Trophoblast cell (in vitro differentiated cells and primary cell): ENCODE measurements at regions not wholly inside any gene's neighbourhood (a gene's known extent, or its start where the extent isn't known, plus 50 kb on each side); places are given as distances from the start of the nearest gene placed in this dataset.

Experiments
- DNase-seq, 2 donors: peaks; one replicate each; pipeline ENCODE4 v3.0.0-alpha.2; 2016
- H2AFZ ChIP-seq: 2 replicates; pipeline ENCODE4 v1.6.1; 2013; ENCODE audit warnings: low read length, moderate library complexity, mild to moderate bottlenecking; ENCODE audit not compliant: insufficient read depth, poor library complexity
- H2AK5ac ChIP-seq: 2 replicates; pipeline ENCODE4 v1.6.1; 2013; ENCODE audit warnings: mild to moderate bottlenecking, low read length
- H2BK120ac ChIP-seq: 2 replicates; pipeline ENCODE4 v1.6.1; 2013; ENCODE audit warnings: low read length, mild to moderate bottlenecking, moderate library complexity; ENCODE audit not compliant: insufficient read depth, poor library complexity
- H2BK12ac ChIP-seq: 2 replicates; pipeline ENCODE4 v1.6.1; 2013; ENCODE audit warnings: mild to moderate bottlenecking, low read length, moderate library complexity
- H2BK5ac ChIP-seq: 2 replicates; pipeline ENCODE4 v1.6.1; 2013; ENCODE audit warnings: low read length, low read depth, moderate library complexity, mild to moderate bottlenecking; ENCODE audit not compliant: poor library complexity
- H3K14ac ChIP-seq: 2 replicates; pipeline ENCODE4 v1.6.1; 2013; ENCODE audit warnings: mild to moderate bottlenecking, low read length
- H3K18ac ChIP-seq: 2 replicates; pipeline ENCODE4 v1.6.1; 2013; ENCODE audit warnings: mild to moderate bottlenecking, low read length
- H3K23ac ChIP-seq: 2 replicates; pipeline ENCODE4 v1.6.1; 2013; ENCODE audit warnings: low read length
- H3K27ac ChIP-seq: 2 replicates; pipeline ENCODE4 v1.5.1; 2013; ENCODE audit warnings: low read depth, mild to moderate bottlenecking, inconsistent platforms, low read length, moderate library complexity
- H3K27me3 ChIP-seq: 2 replicates; pipeline ENCODE4 v1.6.1; 2013; ENCODE audit warnings: inconsistent platforms, mild to moderate bottlenecking, low read length, moderate library complexity; ENCODE audit not compliant: insufficient read depth
- H3K36me3 ChIP-seq, 2 experiments: 1 replicate in 1 of 2; 2 replicates in 1 of 2; pipeline ENCODE4 v1.6.1; 2013; ENCODE audit warnings: low read length in 2 of 2, mild to moderate bottlenecking in 2 of 2, moderate library complexity in 1 of 2; ENCODE audit not compliant: insufficient read depth in 2 of 2, control insufficient read depth in 1 of 2
- H3K4ac ChIP-seq: 2 replicates; pipeline ENCODE4 v1.6.1; 2013; ENCODE audit warnings: low read depth, mild to moderate bottlenecking, low read length, moderate library complexity
- H3K4me1 ChIP-seq, 2 experiments: 1 replicate in 1 of 2; 2 replicates in 1 of 2; pipeline ENCODE4 v1.6.1; 2013; ENCODE audit warnings: low read length in 2 of 2, mild to moderate bottlenecking in 2 of 2, moderate library complexity in 1 of 2; ENCODE audit not compliant: insufficient read depth in 2 of 2, control insufficient read depth in 1 of 2
- H3K4me2 ChIP-seq: 2 replicates; pipeline ENCODE4 v1.6.1; 2013; ENCODE audit warnings: inconsistent platforms, mild to moderate bottlenecking, low read length, moderate library complexity
- H3K4me3 ChIP-seq: 2 replicates; pipeline ENCODE4 v1.5.1; 2013; ENCODE audit warnings: mild to moderate bottlenecking, low read depth, low read length, inconsistent platforms
- H3K79me1 ChIP-seq: one replicate; pipeline ENCODE4 v1.6.1; 2013; ENCODE audit warnings: low read length
- H3K79me2 ChIP-seq: 2 replicates; pipeline ENCODE4 v1.6.1; 2013; ENCODE audit warnings: low read length, mild to moderate bottlenecking; ENCODE audit not compliant: control insufficient read depth, insufficient read depth, poor library complexity
- H3K9ac ChIP-seq: 2 replicates; pipeline ENCODE4 v1.6.1; 2013; ENCODE audit warnings: mild to moderate bottlenecking, low read length
- H3K9me3 ChIP-seq: 2 replicates; pipeline ENCODE4 v1.6.1; 2013; ENCODE audit warnings: low read depth, mild to moderate bottlenecking, control low read depth, inconsistent platforms, low read length; ENCODE audit not compliant: insufficient read depth
- H4K12ac ChIP-seq: 2 replicates; pipeline ENCODE4 v1.6.1; 2013; ENCODE audit warnings: low read depth, mild to moderate bottlenecking, low read length, moderate library complexity
- H4K8ac ChIP-seq: 2 replicates; pipeline ENCODE4 v1.6.1; 2013; ENCODE audit warnings: low read depth, mild to moderate bottlenecking, low read length, moderate library complexity
- H4K91ac ChIP-seq: one replicate; pipeline ENCODE4 v1.6.1; 2013; ENCODE audit warnings: low read depth, mild to moderate bottlenecking, low read length, moderate library complexity
- whole genome bisulfite sequencing: extraction: QIAGEN DNeasy Blood & Tissue Kit; methylation state at CpG from one replicate; pipeline ENCODE4 v1.1.7; 2013; ENCODE audit warnings: missing lambda C conversion rate; ENCODE audit not compliant: insufficient read length, insufficient coverage; ENCODE audit errors: extremely low coverage; 5-methylcytosine and 5-hydroxymethylcytosine counted together

- WGBS = no CpG with 5 or more reads among the region's 5 CpGs
- H2BK12ac ChIP-seq = no peak overlapping the region
- H2BK5ac ChIP-seq = no peak overlapping the region
These were observed 1779.0 kb downstream of the PCDH7 start for GRCh38 chr4:32499171-32499570.

GRCh38 chr4:32503241-32503640 is 1783.1 kb downstream of the PCDH7 start:
- Histone ChIP-seq H3K4me1 (no peaks in the 10 kb centered on the region), H3K9ac (no peak overlapping the region), H2BK12ac (no peak overlapping the region), H2BK120ac (no peak overlapping the region), H4K91ac (no peak overlapping the region), H3K18ac (no peak overlapping the region), H3K4me3 (no peak overlapping the region), H3K79me1 (no peaks in the 10 kb centered on the region), H2AK5ac (no peak overlapping the region), H2BK5ac (no peak overlapping the region), H3K27me3 (no peaks in the 10 kb centered on the region), H2AFZ (no peak overlapping the region), H3K27ac (no peak overlapping the region), H3K79me2 (no peaks in the 10 kb centered on the region), H4K8ac (no peak overlapping the region), H3K14ac (no peak overlapping the region), H4K12ac (no peak overlapping the region), H3K36me3 (no peaks in the 10 kb centered on the region), H3K9me3 (no peaks in the 10 kb centered on the region), H3K4me2 (no peak overlapping the region), H3K4ac (no peak overlapping the region), H3K23ac (no peak overlapping the region)
- DNase-seq = no peak
- WGBS = no CpG with 5 or more reads among the region's 3 CpGs

More at GRCh38 chr4:32499171-32499570, 1779.0 kb downstream of the PCDH7 start:
- H4K91ac ChIP-seq = no peak overlapping the region
- no peak overlapping the region for H3K23ac ChIP-seq
- no peaks in the 10 kb centered on the region for H3K9me3 ChIP-seq
- no peak overlapping the region for H2AK5ac ChIP-seq
- no peak overlapping the region for H3K9ac ChIP-seq
- no peak overlapping the region for H3K14ac ChIP-seq
- no peaks in the 10 kb centered on the region for H3K79me2 ChIP-seq
- H4K8ac ChIP-seq = no peak overlapping the region
- H3K18ac ChIP-seq = no peak overlapping the region
- H3K4me3 ChIP-seq = no peak overlapping the region
- no peak overlapping the region for H2AFZ ChIP-seq
- H3K27ac ChIP-seq = no peak overlapping the region
- H3K27me3 ChIP-seq = no peaks in the 10 kb centered on the region
- no peak overlapping the region for H4K12ac ChIP-seq
- H3K79me1 ChIP-seq = no peaks in the 10 kb centered on the region
- no peak overlapping the region for H3K4ac ChIP-seq
- DNase-seq = peak; percentile 70 to 89
- no peaks in the 10 kb centered on the region for H3K4me1 ChIP-seq
- no peaks in the 10 kb centered on the region for H3K36me3 ChIP-seq
- no peak overlapping the region for H3K4me2 ChIP-seq
- H2BK120ac ChIP-seq = no peak overlapping the region

GRCh38 chr4:32506067-32506466 is 1785.9 kb downstream of the PCDH7 start:
- Histone ChIP-seq H3K9ac (no peak overlapping the region), H3K36me3 (no peaks in the 10 kb centered on the region), H4K91ac (no peak overlapping the region), H3K18ac (no peak overlapping the region), H4K8ac (no peak overlapping the region), H3K79me2 (no peaks in the 10 kb centered on the region), H3K23ac (no peak overlapping the region), H2BK5ac (no peak overlapping the region), H3K79me1 (no peaks in the 10 kb centered on the region), H3K9me3 (no peaks in the 10 kb centered on the region), H3K4me3 (no peak overlapping the region), H3K27ac (no peak overlapping the region), H4K12ac (no peak overlapping the region), H2BK12ac (no peak overlapping the region), H3K27me3 (no peaks in the 10 kb centered on the region), H2AFZ (no peak overlapping the region), H3K4me2 (no peak overlapping the region), H3K4ac (no peak overlapping the region), H3K4me1 (no peaks in the 10 kb centered on the region), H2BK120ac (no peak overlapping the region), H3K14ac (no peak overlapping the region), H2AK5ac (no peak overlapping the region)
- no CpG with 5 or more reads among the region's 2 CpGs for WGBS
- DNase-seq = no peak

- H2BK5ac ChIP-seq = no peak overlapping the region
These were observed 1798.9 kb downstream of the PCDH7 start for GRCh38 chr4:32519060-32519459.

More at GRCh38 chr4:32519060-32519459, 1798.9 kb downstream of the PCDH7 start:
- H3K23ac ChIP-seq = no peak overlapping the region
- H3K4me3 ChIP-seq = no peak overlapping the region
- H3K14ac ChIP-seq = no peak overlapping the region
- H4K8ac ChIP-seq = no peak overlapping the region
- no peak overlapping the region for H3K9ac ChIP-seq
- no peak overlapping the region for H2BK12ac ChIP-seq
- no peak overlapping the region for H2BK120ac ChIP-seq
- no peak overlapping the region for H3K27ac ChIP-seq
- DNase-seq = peak; percentile 3 to 56
- no peak overlapping the region for H2AFZ ChIP-seq
- no peaks in the 10 kb centered on the region for H3K79me2 ChIP-seq
- no peaks in the 10 kb centered on the region for H3K27me3 ChIP-seq
- H4K12ac ChIP-seq = no peak overlapping the region
- H3K36me3 ChIP-seq = no peaks in the 10 kb centered on the region
- no peak overlapping the region for H3K4me2 ChIP-seq
- H2AK5ac ChIP-seq = no peak overlapping the region
- H3K79me1 ChIP-seq = no peaks in the 10 kb centered on the region
- WGBS = no CpG with 5 or more reads among the region's 6 CpGs
- H3K4ac ChIP-seq = no peak overlapping the region
- no peak overlapping the region for H3K18ac ChIP-seq
- no peak overlapping the region for H4K91ac ChIP-seq
- no peaks in the 10 kb centered on the region for H3K9me3 ChIP-seq
- H3K4me1 ChIP-seq = no peaks in the 10 kb centered on the region
